SK-N-DZ (cell line): ENCODE measurements at regions not wholly inside any gene's neighbourhood (a gene's known extent, or its start where the extent isn't known, plus 50 kb on each side); places are given as distances from the start of the nearest gene placed in this dataset.

Experiments
- DNase-seq: peaks from one replicate; pipeline ENCODE4 v3.0.0-alpha.2; 2015; ENCODE audit warnings: low spot score

- DNase-seq: no peak
These were observed 153.1 kb upstream of the FGGY start for GRCh38 chr1:59143811-59144210.

GRCh38 chr1:59144959-59145358 lies 151.9 kb upstream of the FGGY start:
- no peak for DNase-seq

GRCh38 chr1:59146056-59146455 lies 150.8 kb upstream of the FGGY start:
- no peak for DNase-seq

- no peak for DNase-seq
These were observed 150.1 kb upstream of the FGGY start for GRCh38 chr1:59146651-59147358.

- DNase-seq: no peak
These were observed 147.5 kb upstream of the FGGY start for GRCh38 chr1:59149435-59149834.

DNA sequence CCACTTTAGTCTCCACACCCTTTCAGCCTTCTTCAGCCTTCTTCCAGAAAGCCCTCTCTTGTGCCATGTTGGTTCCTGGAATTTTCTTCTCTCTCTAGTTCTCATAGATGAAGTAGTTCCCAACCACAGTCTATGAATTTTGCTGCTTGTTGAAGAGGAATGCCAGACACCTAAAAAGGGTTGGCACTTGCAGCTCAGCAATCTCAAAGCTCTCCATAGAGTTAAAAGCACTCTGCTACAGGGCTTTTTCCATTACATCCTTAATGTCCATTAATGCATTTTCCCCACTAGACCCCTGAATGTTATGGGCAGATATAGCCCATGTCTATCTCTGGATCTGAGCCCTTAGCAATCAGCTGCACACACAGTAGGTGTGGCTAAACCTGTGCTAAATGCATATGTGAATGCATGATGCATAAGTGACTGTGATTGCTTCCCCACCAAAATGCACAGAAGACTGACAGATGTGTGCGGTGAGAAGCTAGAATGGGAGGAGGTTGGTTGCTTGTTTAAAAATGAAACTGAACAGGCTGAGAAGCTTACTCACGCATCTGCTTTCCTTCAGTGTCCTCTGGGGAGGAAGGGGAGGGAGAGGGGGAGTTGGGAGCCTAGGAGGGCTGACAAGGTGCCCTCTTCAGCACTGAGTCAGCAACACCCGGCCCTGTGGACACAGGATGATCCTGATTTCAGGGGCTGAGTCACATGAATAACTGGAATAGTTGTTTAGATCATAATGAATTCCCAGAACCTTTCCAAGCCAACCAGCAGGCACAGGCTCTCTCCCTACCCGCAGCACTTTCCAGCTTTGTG lies 146.1 kb upstream of the FGGY start:
- peak; percentile 62 for DNase-seq

DNA sequence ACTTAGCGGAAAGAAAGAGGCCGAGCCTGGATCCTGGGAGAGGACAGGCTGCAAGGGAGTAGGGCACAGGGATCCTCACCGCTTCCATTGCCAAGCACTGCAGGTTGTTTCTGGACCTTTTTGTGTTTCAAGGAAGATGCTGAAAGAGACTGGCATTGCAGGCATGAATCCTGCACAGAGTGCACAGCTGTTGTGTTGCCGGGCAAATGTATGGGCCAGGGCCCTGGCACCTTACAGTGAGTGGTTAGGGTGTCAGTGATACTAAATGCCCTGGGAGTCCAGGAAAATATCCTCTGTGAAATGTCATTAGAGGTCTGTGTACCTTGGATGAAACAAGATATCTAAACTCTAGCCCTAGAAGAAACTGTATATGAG lies 145.5 kb upstream of the FGGY start:
- DNase-seq: no peak

GRCh38 chr1:59151860-59152259 lies 145.0 kb upstream of the FGGY start:
- no peak for DNase-seq

DNA sequence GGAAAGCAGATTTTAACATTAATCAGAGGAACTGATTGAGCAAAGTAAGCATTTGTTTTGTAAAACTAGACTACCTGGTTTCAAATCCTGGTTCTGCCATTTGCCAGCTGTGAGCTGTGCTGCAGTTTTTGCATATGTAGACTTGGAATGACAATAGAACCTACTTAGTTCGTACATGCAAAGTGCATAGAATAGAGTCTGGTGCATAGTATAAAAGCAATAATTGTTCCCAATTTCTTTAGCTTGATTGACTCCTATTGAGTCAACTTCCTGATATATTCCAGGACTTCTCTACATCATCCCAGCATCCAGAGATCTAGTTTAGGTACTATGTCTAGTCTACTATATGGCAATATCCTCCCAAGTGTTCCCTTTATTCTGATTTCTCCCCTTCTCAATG lies 144.4 kb upstream of the FGGY start:
- no peak for DNase-seq

GRCh38 chr1:59154401-59154800 lies 142.5 kb upstream of the FGGY start:
- DNase-seq: no peak

DNA sequence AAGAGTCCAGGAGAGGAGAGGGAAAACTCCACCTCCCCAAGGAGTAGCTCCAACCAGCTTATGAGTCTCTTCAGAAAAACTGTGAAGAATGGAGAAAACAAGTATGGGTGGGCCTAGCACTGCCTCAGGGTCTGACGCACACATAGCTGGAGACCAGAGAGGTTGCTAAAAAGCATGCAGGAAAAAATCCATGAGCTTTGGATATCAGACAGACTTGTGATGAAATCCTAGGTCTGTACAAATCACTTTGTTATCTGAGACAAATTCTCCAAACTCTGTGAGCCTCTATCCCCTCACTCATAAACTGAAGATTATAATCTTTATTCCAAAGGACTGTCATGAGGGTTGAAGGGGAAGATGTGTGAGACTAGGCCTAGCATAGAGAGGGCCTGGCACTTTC lies 141.5 kb upstream of the FGGY start:
- DNase-seq: no peak

- DNase-seq: no peak
These were observed 140.8 kb upstream of the FGGY start for GRCh38 chr1:59156051-59156450.

DNA sequence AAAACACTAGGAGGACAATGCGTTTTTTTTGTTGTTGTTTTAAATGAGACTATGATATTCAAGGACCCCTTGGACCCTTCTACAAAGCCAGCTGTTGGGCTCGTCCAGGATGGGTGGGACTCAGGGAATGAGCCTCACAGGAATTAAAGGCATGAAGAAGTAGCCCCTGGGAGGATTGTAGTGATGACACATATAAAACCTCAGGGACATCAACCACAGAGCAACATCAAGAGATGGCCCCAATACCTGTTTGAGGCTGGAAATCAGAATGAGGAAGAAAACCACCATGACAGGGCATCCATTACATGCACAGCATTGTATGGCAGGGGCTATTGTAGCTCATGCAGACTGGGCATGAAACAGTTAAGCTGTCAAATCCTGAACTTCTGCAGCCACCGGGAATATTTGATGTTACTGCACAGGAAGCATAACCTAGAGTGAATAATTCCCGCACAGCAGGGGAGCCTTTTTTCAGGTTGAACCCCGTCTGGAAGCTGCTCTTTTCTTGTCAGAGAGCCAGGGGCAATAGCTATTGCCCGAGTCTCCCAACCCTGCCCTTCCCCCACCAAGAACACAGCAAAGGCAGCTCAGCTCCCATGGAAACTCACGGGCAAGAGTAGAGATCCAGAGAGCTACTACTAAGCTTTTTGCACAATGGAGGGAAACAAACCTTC lies 140.2 kb upstream of the FGGY start:
- peak; percentile 11 for DNase-seq

DNA sequence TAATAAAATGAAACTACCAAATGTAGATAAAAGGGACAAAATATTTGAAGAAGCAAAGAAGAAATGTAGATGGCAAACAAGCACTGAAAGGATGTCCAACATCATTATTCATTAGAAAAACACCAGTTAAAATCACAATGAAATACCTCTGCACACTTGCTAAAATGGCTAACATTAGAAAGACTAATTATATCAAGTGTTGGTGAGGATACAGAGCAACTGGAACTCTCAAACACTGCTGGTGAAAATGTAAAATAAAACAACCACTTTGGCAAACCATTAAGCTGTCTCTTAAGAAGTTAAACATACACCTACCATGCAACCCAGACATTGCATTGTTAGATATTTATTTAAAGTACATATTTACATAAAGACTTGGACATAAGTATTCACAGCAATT lies 138.6 kb upstream of the FGGY start:
- no peak for DNase-seq

GRCh38 chr1:59159557-59160203 lies 137.2 kb upstream of the FGGY start:
- no peak for DNase-seq

DNA sequence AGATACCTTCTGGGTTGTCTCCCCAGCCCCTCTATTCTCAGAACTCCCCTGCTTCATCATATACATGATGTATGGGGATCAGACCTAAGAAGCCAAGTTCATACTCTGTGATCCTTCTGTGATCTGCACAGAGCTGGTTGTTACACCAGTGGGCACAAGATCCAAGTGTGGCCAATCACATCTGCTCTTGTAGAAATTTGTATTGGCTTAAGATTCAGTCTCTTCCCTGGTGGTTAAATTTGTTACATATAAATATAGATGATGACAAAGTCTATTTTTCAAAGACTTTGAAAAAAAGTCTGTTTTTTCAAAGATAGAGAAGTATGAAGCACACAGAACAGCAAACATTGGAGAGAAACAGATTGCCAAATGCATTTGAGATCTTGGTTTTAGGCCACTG lies 135.8 kb upstream of the FGGY start:
- DNase-seq: no peak

- no peak for DNase-seq
These were observed 134.2 kb upstream of the FGGY start for GRCh38 chr1:59162665-59163064.

DNA sequence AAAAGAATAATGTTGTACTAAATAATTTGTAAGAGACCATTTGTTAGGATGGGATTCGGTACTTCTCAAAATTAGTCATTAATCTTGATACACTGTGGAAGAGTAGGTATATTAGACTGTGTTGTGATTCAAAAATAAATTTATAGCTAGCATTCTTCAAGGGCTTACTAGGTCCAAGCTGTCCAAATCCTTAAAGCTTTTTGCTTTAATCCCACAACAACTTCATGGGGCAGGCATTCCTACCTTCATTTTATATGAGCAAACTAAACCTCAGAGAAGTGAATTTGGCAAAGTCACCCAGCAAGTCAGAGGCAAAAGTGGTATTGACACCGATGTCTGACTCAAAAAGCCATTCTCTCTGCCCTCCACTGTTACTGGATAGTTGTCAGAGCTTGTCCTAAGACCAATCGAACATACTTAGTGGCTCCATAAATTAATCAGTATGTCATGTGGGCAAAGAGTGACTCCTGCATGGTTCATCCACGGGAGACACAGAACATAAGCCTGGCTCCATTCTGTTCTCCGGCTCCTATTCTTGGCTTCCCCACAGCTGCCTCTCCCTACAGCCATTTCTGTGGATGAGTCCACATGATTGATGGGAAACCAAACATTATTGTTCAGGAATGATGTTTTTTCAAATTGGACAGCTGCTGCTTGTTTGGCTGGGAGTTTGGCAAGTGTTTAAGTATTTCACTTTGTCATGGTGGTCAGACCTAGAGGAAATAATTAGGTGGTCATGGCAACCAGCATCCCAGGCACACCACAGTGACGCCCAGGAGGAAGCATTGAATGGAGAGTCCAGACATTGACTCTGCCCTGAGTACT lies 133.4 kb upstream of the FGGY start:
- DNase-seq: peak; percentile 4

- no peak for DNase-seq
These were observed 132.5 kb upstream of the FGGY start for GRCh38 chr1:59164371-59164770.

DNA sequence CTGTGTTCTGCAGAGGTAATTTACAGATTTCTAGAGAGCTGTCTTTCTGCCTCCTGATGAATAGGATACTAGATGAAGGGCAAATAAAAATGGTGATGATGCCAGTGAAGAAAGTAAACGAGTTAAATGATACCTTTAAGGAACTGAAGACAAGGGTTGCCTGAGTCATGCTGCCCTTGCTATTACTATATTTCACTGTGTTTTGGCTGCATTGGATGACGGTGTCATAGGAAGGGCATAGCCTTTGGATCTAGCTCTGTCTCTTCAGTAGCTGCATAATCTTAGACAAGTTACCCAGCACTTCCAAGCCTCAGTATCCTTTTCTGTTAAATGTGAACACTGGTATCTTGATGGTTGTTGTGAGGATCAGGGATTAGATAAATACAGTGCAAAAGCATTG lies 131.5 kb upstream of the FGGY start:
- DNase-seq: no peak

DNA sequence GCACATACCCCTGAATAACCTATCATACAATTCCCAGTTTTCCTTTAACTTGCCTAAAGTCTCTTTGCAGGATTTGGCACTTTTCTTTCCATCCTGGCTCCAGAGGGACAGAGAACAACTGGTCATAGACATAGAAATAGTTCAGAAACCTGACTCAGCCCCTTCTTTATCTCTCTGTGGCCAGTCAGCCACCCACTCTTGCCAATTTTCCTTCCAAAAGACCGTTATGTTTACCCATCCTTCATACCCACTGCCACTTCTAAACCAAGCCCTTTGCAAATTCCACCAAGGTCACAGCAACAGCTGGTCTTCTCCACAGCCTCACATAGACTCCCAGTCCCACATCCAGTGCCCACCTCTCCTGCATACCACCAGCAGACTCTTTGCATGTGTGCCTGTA lies 127.2 kb upstream of the FGGY start:
- DNase-seq: no peak
